GM19324 (cell line): ENCODE measurements at regions not wholly inside any gene's neighbourhood (a gene's known extent, or its start where the extent isn't known, plus 50 kb on each side); places are given as distances from the start of the nearest gene placed in this dataset.

Experiments used
- ATAC-seq: cut with Tn5 transposase; IDR thresholded peaks from one replicate; pipeline ENCODE4 v1.9.1; 2021; ENCODE audit warnings: mild to moderate bottlenecking, moderate library complexity; ENCODE audit not compliant: unreplicated experiment, low FRiP score

- ATAC-seq: no peak
These were observed 126.8 kb upstream of the CPM start for GRCh38 chr12:69059465-69060457.

- ATAC-seq: no peak
These were observed 128.6 kb upstream of the CPM start for GRCh38 chr12:69061574-69061973.

DNA sequence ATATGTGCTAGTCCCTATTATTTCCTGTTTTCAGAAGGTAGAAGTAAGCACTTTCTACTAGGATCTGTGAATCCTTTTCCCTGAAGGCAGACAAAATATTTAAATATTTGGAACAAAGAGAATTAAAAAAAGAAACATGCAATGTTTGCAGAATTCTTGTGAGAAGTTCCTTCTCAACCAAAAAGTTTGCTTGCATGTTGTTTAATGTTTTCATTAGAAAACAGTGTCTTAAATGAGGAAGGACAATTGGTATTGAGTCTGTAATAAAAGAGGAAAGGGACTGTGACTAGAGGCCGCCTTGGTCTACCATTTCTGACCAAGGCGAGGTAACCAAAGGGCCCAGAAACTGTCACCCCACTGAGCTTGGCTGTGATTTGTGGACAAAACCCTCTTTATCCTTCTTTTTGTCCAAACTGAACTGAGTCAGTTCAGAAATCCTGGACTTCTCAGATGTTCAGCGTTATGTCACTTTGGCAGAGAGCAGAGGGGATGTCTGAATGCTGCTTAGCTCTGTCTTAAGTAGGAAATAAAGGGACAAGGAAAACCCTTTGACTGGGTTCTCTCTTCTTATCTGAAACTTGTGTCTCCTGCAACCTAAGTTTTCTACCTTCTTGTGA is 129.8 kb upstream of the CPM start:
- no peak for ATAC-seq

DNA sequence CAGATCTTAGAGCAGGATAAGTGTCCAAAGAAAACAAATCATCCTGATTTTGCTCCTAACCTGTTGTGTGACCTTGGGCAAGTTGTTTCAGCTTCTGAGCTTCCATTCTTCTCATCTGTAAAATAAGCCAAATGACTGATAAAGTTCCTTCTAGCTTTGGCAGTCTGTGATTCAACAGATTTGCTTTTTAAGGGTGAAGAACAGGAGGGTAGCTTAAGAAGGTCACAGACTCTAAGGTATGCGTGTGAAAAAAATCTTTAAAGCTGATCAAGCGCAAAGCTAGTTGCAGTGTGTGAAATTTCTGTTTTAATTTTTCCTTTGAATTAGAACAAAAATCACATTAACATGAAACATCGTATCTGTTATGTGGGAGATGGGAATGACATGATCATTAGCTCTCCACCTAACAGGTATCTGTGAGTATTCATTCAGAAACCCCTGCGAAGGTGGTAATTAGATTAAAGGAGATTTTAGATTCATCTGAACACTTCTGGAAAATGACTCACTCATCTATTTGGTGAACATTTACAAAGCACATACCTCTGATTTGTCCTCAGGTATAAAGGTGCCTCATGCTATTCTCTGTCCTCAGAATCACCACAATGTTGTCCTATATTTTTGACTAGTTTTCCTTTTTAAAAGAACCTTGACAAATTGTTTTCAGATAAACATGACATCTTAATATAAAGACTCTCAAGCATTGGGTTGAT is 131.9 kb upstream of the CPM start:
- no peak for ATAC-seq

GRCh38 chr12:69065775-69066174 is 132.8 kb upstream of the CPM start:
- ATAC-seq: no peak

DNA sequence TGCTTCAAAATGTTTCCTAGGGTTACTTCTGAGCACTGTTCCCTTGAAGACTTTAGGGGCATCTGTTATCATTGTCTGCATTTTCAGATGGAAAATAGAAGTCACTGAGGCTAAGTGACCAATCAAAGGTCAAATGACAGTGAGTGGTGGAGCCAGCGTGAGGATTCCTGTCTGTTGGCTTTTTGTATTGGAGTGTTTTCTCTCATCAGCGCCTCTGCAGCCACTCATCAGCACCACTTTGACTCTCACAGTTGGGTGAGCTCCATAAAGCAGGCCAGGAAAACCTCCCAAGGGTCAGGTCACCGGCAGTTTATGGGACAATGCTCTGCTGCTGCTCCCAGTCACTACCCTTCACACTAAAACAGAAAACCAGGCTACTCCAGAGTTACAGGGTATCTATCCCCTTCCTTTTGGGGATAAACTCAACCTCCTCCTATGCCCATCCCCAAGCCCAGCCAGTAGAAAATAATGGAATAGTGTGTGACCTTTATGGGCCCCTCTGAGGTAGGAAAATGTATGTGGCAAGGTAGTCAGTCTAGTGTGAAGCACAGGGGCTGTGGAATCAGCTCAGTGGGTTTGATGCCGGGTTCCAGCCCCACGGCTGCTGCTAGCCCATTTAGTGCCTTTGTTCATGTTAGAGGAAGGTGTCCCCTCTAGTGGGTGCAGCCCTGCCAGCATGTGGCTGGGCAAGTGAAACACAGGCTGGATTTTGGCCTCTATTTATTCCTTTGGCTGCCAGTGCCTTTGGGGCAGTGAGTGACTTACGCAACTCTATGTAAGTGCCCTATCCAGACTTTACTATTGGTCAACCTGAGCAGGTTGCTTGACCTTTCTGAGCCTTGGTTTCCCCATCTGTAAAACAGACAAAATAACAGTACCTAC is 133.8 kb upstream of the CPM start:
- ATAC-seq: no peak

GRCh38 chr12:69067713-69068112 is 134.7 kb upstream of the CPM start:
- no peak for ATAC-seq

DNA sequence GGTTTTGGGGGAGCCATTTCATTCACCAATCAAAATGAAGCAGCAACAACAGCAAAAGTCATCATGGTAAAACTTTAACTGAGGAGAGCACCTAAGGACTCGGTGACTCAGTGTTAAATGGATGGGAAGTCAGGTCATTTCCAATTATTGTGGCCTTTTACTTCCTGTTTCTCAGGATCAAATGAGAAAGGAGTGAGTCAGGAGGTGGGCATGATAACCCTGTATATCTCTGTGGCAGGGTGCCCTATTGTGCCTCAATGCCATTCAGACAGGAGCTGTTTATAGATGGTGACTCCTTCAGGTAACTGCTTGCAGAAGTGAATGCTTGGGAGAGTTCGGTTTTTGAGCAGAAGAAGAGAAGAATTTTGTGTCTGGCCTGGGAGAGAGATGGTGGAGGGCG is 135.5 kb upstream of the CPM start:
- no peak for ATAC-seq

GRCh38 chr12:69069479-69069878 is 136.5 kb upstream of the CPM start:
- no peak for ATAC-seq

GRCh38 chr12:69070319-69071090 is 137.5 kb upstream of the CPM start:
- ATAC-seq: peak; percentile 71

DNA sequence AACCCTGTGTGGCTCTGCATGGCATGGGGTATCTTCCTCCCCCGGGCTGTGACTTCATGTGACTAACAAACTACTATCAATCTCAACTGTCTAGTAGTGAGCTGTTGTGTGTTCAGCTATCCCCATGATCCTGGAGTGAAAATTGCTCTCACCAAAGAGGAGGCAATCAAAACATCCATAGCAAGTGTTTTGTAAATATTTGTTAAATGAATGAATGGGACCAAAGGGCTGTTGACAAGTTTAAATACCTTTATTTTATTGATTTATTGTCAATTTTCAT is 138.1 kb upstream of the CPM start:
- no peak for ATAC-seq

GRCh38 chr12:69073035-69073434 is 140.1 kb upstream of the CPM start:
- ATAC-seq: no peak

DNA sequence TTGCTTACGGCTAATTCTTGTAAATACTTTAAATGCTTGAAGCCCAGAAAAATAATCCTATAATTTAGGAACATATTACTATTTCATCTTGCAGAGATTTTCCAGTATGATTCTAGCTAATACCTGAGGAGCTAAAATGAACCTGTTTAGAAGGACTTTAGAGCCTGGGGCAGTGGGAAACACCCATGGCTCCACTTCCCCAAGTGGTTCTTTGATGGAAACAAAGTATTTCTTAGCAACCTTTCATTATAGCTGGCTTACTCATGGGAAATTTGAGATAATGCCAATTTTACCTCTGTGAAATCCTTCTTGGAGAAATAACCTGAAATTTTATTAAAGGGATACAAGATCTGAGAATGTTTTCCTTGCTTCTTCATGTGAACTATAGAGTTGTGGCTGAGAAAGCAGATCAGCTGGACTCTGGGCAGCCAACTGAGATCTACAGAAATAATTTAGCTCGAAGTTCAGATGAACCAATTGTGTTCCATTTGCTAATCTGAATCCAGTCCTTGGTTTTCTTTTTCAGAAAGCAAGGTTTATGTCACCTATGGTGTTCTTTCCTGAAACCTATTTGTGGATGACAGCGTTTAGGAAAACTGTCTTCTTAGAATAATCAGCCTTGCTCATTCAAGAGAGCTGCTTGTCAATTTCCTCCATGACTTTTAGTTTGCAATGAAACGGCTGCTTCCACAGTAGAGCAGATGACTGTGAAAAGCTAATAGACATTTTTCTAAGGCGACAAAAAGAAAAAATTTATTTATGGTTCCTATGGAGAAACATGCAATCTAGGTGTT is 141.8 kb upstream of the CPM start:
- ATAC-seq: no peak

- no peak for ATAC-seq
These were observed 150.7 kb upstream of the CPM start for GRCh38 chr12:69083689-69084088.

- no peak for ATAC-seq
These were observed 151.9 kb upstream of the CPM start for GRCh38 chr12:69084816-69085378.

GRCh38 chr12:69085852-69086251 is 152.9 kb upstream of the CPM start:
- no peak for ATAC-seq

GRCh38 chr12:69087986-69088385 is 151.4 kb upstream of the CPSF6 start:
- no peak for ATAC-seq

DNA sequence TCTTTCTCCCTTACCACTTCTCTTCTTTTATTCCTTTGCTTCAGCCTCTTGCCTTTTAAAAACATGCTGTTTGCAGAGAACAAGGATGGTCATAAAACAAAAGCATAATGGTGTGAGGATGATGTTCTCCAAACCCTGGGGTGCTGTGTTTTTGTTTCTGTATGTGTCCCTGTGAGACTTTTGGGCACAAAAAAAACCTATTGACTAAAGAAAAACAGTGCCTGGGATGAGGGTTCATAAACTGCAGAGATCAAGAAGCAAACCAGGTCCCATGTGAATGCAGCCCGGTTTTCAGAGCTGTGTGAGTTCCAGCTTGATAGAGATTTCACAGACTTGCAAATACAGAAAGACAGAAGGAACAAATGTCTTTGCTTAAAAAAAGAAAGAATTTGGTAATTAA is 148.6 kb upstream of the CPSF6 start:
- no peak for ATAC-seq
